Keratinocyte (primary cell): ENCODE measurements at regions not wholly inside any gene's neighbourhood (a gene's known extent, or its start where the extent isn't known, plus 50 kb on each side); places are given as distances from the start of the nearest gene placed in this dataset.

Source experiments
- CTCF ChIP-seq, 3 experiments: IDR thresholded peaks in 1 of 3; conservative IDR thresholded peaks in 1 of 3; optimal IDR thresholded peaks in 1 of 3; 2 replicates in 2 of 3; 3 replicates in 1 of 3; pipeline versions ENCODE3 to v1.5.1; 2011; ENCODE audit warnings: low read length in 3 of 3, mild to moderate bottlenecking in 3 of 3, moderate library complexity in 2 of 3, control low read depth in 1 of 3, inconsistent platforms in 1 of 3; ENCODE audit not compliant: insufficient read depth in 2 of 3; ENCODE audit errors: extremely low read depth in 1 of 3
- EZH2 ChIP-seq: IDR thresholded peaks from one replicate; pipeline ENCODE4 v1.6.1; 2012; ENCODE audit warnings: inconsistent platforms, mild to moderate bottlenecking, low read length, moderate library complexity

- TF ChIP-seq CTCF (optimal IDR thresholded peaks at IDR 0.05 in 1 of 3, IDR thresholded peaks at IDR 0.05 in 1 of 3, conservative IDR thresholded peaks at IDR 0.05 in 1 of 3; ENCODE audit: extremely low read depth in 1 of 3, insufficient read depth in 2 of 3, low read length in 3 of 3) (no peak), EZH2 (no peak)
These were observed 265.7 kb downstream of the DLEU7 start for GRCh38 chr13:50577806-50578205.
